Glomerular visceral epithelial cell (primary cell): ENCODE measurements at regions not wholly inside any gene's neighbourhood (a gene's known extent, or its start where the extent isn't known, plus 50 kb on each side); places are given as distances from the start of the nearest gene placed in this dataset.

Source experiments
- DNase-seq: peaks from one replicate; pipeline ENCODE4 v3.0.0-alpha.2; 2016; ENCODE audit errors: extremely low spot score

DNA sequence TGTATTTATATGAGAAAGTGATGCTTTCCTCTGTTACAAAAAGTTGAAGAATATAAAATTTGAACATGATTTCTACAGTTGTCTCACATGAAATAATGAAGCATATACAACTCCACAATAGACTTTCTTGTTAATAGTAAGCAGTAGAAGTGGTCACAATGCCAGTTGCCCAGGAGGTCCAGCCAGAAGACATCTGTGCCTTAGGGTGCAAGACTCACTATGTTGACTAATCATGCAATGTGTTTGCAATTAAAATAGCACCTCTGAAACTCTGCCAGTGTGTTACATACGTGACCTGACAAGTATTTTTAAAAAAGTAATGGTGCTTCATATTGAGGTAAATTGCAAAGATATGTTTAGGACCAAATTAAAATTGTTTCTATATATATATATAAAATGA lies 547.2 kb downstream of the ETV1 start:
- DNase-seq = no peak

DNA sequence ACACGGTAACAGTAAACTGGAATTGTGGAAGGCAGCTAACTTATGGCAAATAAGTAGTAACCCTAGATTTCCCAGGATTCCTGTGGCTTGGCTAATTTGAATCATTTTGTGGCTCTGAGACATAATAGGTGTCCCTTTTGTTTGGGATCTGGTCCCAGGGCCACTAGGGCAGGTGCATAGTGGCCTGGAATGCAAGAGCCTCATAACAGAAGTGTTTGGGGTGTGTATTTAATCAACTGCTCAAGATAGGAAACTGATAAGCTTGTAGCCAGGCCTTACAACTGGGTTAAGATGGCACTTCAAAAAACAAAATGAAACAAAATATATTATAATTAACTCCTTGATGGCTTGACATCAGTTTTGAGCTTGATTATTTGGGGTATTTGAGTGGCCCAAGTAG lies 541.8 kb downstream of the ETV1 start:
- no peak for DNase-seq

DNA sequence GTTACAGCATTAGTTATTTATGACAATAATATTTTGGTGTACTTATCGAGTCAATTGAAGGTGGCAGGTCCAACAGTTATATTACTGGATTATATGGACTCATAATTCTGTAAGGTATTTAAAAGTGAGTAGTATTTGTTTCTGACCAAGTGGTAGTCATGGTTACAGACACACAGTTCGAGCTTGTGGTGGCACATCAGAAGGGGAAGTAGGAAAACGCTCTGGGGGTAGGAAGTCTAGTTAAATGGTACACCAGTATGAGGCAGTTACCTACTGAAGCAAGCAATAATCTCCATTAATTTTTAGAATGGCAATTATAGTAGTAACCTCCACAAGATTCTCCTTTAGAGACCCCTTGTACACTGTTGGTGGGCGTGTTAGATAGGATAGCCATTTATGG lies 541.2 kb downstream of the ETV1 start:
- no peak for DNase-seq

DNA sequence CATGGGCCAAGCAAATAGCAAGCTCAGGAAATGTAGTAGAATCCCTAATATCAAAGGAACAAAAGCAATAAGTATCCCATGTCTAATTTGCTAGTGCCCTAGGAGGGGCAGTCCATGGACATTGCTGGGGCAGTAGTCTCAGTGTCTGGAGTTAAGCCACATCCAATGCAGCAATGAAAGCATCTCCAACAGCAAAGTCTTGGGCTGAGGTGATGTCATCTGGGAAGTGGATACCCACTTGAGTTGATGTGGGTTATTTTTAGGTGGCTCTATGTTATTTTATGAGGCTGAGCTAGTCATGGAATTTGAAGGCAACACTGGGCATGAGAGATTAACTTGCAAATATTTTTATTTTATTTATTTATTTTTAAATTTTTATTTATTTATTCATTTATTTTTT lies 540.0 kb downstream of the ETV1 start:
- DNase-seq = no peak

DNA sequence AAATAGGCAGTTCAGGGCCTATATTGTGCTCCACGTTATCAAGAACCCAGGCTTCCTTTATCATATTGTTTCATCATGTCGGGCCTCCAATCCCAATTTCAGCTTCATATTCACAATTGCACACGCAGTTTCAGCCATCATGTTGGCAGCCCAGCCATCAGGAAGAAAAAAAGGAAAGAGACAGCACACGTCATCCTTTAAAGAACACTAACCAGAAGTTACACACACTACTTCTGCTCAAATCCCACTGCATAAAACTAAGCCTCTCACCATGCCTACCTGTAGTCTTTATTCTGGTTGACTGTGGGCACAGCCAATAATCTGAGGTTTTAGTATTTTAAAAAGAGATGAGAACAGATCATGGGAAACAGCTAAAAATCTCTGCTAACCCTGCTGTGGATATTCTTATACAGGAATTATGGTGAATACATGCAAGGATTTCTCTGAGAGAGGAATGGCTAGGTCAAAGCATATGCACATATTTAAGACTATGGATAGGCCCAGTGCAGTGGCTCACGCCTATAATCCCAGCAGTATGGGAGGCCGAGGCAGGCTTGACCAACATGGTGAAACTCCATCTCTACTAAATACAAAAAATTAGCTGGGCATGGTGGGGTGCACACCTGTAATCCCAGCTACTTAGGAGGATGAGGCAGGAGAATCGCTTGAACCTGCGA lies 534.4 kb downstream of the ETV1 start:
- DNase-seq = no peak

DNA sequence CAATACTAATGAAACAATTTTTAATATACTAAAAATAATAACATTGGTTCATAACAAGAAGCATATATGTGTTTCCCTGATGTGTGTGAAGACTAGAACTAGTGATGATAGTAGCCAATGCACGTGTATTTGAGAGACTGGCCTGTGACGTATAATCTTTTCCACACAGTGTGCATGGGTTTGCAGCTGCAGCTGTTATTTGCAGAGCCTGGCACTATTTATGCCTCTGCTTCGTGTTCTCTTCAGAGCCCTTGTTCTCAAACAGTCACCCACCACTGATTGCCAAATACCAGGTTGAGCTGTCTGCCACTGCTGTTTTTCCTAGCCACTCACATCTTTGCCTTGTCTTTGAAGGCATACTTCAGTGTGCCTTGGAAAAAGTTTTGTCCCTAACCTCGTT lies 531.7 kb downstream of the ETV1 start:
- no peak for DNase-seq

DNA sequence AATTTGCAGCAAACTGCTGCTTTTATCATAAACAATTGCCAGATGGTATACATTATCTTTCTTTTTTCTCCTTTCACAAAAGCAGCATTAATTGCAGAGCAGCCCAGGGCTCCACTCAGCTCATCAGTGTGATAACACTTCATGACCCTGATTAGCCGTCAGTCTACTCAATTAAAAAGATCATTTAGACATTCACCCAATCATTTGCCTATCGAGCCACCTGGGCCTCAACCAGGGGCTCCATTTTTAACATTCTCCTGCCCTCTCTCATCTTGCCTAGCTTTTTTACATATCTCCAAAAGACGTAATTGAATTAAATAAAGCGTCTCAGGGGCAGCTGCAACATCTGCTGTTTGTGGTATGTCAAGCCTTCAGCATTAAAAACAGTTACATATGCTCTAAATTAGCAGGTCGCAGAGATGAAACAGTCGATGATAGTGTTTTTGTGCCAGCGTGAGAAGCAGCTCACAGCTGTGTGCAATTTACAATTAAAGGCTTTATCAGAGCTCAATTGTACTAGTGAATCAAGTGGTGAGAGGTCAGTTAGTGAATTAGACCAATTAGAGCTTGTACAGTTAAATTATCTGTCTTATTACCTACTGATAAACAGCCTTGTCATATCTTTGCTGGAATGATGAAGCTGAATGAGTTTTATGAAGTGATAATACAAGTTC lies 522.5 kb downstream of the ETV1 start:
- DNase-seq = no peak

DNA sequence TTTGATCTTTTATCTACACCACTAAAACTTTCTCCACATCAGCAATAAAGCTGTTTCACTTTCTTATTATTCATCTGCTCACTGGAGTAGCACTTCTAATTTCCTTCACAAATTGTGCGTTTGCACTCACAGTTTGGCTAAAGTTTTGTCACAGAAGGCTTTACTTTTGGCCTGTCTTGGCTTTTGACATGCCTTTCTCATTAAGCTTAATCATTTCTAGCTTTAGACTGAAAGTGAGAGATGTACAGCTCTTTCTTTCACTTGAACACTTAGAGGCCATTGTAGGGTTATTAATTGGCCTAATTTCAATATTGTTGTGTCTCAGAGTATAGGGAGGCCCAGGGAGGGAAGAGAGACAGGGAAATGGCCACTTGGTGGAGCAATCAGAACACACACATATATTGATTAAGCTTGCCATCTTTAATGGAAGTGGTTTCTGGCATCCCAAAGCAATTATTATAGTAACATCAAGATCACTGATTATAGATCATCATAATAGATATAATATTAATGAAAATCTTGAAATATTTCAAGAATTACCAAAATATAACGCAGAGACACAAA lies 512.5 kb downstream of the ETV1 start:
- no peak for DNase-seq

DNA sequence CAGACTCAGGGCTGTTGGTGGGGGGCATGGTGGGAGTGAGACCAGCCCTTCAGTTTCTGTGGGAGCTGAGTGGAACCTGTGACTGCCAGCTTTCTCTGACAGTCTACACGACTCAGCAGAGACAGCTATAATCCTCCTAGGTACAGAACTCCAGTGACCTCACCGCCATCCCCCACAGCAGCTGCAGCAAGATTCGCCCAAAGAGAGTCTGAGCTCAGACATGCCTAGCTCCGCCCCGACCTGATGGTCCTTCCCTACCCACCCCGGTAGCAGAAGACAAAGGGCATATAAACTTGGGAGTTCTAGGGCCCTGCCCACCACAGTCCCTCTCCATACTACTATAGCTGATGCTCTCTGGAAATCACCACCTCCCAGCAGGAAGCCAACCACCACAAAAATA lies 500.1 kb downstream of the ETV1 start:
- DNase-seq = no peak

DNA sequence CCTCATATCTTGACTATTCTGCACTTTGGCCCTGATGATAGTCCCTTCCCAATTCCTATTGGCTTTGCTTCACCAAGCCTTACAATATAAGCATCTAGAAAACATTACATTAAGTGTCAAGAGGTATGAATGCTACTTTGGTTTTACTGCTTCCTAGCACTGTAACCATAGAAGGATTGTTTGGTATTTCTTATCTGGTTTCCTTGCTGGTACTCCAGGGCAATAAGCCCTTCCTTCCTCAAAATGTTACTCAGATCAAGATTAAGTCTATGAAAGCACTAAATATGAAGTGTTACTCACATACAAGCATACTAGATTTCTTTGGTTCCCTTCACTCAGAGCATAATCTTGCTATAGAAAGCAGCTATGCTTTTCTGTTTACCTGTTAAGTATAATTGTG lies 492.5 kb downstream of the ETV1 start:
- DNase-seq = no peak

DNA sequence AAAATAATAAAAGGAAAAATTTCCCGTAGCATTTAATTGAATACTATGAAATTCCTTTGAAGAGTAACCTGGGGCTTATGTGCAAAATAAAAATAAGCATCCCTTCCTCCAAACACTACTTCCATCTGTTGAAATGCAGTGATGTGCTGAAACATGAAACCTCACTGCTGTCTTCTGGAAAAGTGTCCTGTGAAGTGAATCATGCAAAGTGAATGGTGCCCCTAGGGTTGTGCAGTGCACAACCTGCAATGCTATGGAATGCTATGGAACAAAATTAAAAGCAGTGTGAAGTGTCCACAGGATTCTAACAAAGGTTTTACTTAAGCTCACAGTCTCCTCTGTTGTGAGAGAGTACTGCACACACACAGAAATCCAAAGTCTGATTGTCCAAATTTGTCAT lies 480.9 kb downstream of the ETV1 start:
- no peak for DNase-seq

DNA sequence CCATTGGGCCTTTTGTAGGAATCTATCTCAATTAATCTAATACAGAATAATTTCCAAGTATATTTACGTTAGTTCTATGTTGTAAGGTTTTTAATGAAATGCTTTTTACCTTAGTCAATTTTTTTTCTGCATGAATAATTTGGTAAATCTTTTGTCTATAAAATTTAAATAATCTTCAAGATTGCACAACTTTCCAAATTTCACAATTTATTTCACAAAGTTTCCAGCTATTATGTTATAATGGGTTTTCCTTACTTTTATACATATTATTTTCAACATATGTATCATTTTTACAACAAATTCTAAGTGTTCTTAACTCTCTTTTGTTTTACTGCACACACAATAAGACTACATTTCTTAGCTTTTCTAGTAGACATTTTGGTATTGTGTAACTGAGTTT lies 470.7 kb downstream of the ETV1 start:
- no peak for DNase-seq

DNA sequence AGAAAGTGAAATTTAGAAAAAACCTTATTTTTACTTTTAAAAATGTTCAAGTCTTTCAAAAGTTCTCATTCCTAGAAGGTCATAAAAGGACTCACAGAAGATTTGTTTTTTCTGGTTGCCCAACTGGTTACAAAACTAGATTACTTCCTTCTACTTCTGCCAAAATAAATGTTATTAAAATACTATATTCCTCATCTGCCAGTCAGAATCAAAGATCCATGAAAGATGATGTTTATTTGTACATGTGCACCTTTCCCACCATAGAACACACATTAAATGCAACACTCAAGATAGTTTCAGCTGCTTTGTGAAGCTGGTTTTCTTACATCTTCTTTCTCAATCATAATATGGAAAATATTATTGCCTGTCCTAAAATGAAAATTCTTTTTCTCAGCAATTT lies 465.4 kb downstream of the ETV1 start:
- DNase-seq = no peak

DNA sequence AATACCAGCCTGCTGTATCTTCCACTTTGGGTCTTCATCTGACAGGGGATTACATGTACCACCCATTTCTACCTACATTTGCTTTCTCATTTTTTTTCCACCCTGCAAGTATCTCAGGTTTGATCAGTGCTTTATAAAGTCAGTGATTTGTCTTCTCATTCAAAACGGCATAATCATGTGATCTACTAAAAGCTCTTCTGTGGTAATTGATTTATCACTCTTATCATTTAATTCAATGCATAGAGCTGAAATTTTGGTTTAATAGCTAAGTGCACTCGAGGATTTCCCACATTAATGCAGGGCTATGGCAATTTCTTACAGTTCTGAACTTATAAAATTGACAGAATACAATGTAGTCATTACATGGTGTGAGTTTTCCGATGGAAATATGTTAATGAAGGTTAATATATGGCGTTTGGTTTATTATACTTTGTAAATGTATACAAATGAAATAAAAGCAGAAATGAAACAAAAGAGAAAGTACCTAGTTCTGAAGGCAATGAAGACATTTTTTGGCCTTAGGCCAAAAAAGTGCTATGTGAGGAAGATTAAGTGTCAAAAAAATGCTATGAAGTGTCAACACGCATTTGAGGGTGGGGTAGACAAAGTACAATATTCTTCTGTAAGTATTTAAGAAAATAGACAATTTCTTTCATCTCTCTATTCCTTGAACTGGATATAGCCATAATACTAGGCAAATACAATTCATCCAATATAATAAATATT lies 457.3 kb downstream of the ETV1 start:
- DNase-seq = no peak

DNA sequence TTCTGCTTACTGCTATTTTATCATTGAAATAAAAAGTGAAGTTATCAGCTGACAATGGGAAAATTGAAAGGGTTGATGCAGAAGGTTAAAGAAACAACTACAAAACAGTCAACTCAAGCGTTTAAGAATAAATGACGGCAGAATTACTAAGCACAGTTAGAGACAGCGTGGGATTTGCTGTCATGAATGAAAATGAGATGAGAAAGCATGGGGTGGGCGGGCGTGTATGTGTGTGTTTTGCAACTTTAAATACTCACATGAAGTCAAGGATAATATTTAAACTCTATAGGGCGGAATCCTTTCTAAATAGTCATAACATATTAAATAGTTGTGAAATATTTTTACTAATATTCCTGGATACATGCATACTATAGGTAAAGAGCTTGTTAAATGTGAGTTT lies 450.8 kb downstream of the ETV1 start:
- no peak for DNase-seq

DNA sequence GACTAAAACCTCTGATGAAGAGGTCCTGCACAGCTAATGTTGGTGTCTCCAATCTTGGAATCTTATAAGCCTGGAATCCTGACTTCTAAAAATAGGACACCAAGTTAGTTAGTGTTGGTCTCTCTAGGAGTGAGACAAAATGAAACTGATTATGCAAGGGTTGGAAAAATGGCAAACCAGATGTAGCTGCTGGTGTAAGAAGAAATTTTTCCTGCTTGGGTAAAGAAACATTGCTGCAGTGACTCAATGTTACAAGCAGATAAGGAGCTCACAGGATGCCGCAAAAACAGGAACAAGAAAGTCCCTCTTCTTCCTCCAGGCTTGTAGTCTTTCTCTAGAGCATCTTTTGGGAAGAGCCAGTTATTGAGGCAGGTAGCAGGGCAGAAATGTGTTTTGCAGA lies 449.0 kb downstream of the ETV1 start:
- DNase-seq = no peak

DNA sequence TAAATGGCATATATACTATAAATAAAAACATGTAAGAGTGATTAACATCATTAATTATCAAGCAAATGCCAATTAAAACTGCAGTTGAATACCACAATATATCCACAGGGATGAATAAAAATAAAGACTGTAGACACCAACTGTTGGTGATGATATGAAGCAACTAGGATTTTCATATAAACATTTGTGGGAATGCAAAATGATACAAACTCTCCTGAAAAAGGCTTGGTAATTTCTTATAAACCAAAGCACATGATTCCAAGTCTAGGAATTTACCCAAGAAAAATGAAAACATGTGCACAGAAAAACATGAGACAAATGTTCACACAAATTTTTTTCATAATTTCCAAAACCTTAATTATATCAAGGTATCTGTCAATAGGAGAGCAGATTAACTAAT lies 448.1 kb downstream of the ETV1 start:
- no peak for DNase-seq

DNA sequence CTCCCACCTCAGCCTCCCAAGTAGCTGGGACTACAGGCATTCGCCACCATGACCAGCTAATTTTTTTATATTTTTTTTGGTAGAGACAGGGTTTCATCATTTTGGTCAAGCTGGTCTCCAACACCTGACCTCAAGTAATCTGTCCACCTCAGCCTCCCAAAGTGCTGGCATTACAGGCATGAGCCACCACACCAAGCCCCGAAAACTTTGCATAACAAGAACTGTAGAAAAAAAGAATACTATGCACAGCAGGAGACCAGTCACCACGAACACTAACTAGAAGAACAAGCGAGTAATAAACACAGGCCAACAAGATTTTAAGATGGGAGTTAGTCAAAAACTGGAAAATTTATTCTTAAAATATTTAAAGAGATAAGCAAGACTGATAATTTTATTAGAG lies 447.0 kb downstream of the ETV1 start:
- DNase-seq = no peak

DNA sequence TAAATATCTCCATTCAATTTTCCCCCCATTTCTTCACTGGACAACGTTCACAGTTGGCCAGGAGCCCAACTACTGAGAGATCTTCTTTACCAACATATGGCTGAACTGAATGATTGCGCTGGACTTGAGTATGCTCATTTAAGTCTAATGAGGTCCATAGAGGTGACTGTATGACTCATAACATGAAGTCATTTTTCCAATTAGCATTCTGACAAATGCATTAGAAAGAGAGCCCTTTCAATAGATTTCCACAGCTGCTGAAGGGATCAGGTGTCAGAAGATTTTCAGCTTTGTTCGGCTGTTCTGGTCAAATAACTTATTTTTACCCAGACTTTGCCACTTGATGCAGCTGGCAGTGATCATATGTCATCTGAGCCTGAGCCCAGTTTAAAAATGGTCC lies 438.0 kb downstream of the ETV1 start:
- DNase-seq = no peak

DNA sequence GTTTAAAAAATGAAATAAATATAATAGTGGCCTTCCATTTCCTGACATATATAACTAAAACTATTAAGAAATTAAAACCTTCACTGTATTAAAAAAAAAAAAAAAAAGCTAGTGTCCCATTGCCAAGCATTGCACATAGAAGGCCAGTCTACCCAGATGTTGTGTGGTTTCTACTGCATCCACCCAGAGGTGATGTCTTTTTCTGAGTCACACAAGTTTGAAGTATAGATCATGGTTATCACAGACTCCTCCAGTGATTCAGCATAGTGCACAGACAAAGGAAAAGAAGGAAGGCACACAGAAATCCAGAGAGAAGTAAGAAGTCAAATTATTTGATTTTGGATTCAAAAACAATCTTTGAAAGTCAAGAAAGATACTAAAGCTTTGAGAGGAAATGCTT lies 429.0 kb downstream of the ETV1 start:
- peak; percentile 8 for DNase-seq

DNA sequence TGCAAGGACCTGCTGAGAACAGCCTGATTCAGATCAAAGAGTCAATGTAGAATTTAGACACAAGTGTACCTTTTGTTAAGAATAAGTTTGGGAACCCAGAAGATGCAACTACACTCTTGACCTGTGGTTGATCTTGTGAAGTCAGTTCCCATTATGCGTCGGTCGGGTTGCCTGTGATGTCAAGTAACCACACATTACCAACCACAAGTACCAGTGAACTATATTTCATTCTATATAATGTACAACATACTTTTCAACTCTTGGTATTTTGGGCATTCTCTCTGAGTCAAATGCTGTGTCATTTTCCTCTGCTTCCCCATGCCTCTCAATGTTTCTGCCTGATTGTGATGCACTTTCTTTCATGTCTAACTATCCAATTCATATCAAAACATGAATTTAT lies 426.2 kb downstream of the ETV1 start:
- DNase-seq = no peak

DNA sequence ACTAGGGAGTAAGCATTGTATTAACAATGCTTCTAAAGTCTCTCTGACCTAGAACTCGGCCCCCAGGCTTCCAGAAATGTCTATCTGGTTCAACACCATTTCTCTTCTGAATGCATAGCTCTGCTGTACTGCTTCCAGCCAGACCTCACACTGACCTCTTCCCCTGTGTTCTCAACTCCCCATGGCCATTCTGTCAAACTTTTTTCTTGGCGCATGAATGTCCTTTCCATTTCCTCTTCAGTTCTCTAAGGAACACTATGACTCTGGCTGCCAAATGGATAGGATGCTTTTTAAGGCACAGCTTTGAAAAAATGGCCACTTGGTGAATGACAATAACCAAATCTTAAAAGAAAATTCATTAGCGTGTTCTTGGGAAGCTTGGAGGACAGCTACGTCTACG lies 425.8 kb downstream of the ETV1 start:
- no peak for DNase-seq

DNA sequence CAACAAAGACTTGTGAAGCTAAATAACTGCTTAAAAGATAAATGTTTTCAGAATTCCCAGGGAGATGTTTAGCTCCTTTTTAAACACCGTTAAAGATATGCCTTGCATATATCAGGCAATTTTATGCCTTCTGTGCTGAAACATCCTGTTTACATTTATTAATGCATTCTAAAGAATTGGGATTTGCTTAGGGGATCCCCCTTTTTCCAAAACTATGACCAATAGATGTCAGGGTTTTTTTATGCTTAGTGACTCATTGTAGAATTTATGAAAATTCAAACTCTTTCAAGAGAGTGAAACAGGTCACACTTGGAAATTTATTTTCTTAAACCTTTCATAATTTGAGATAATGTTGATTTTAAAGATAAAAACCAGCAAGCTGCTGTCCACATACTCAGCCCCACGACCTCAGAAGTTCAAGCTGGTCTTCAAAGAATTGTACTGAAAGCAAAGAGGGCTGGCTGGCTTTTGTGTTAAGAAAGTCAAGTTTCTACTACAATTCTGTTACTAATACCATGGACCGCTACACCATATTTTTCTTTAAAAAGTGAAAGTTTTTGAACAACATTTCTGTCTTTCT lies 411.8 kb downstream of the ETV1 start:
- DNase-seq = no peak
